Mesenchymal stem cell (in vitro differentiated cells and primary cell): ENCODE measurements at regions not wholly inside any gene's neighbourhood (a gene's known extent, or its start where the extent isn't known, plus 50 kb on each side); places are given as distances from the start of the nearest gene placed in this dataset.
"Not testable (repeated sequence)": the region's sequence is repeated elsewhere in the genome, so short reads cannot be mapped to it uniquely, and the experiment has no call there.

ENCODE experiments used
- DNase-seq: peaks from one replicate; pipeline ENCODE4 v3.0.0-alpha.2; 2013
- H2AFZ ChIP-seq: one replicate; pipeline ENCODE4 v1.6.1; 2013; ENCODE audit warnings: low read depth, mild to moderate bottlenecking, control low read depth, inconsistent platforms, low read length, moderate library complexity
- H2AK5ac ChIP-seq: 2 replicates; pipeline ENCODE4 v1.6.1; 2013; ENCODE audit warnings: low read length, moderate library complexity, mild to moderate bottlenecking, inconsistent platforms; ENCODE audit not compliant: severe bottlenecking
- H2BK120ac ChIP-seq: one replicate; pipeline ENCODE4 v1.6.1; 2013; ENCODE audit warnings: low read depth, mild to moderate bottlenecking, inconsistent platforms, low read length, moderate library complexity
- H2BK12ac ChIP-seq, 2 experiments: one replicate each; pipeline ENCODE4 v1.6.1; 2013; ENCODE audit warnings: inconsistent platforms in 2 of 2, low read length in 2 of 2, mild to moderate bottlenecking in 2 of 2, moderate library complexity in 2 of 2, control low read depth in 1 of 2
- H2BK15ac ChIP-seq: one replicate; pipeline ENCODE4 v1.6.1; 2013; ENCODE audit warnings: mild to moderate bottlenecking, low read depth, inconsistent platforms; ENCODE audit not compliant: poor library complexity, severe bottlenecking
- H2BK5ac ChIP-seq: 2 replicates; pipeline ENCODE4 v1.6.1; 2013; ENCODE audit warnings: low read depth, mild to moderate bottlenecking, low read length, control low read depth, inconsistent platforms; ENCODE audit not compliant: poor library complexity, severe bottlenecking
- H3K14ac ChIP-seq, 2 experiments: one replicate each; pipeline ENCODE4 v1.6.1; 2013; ENCODE audit warnings: inconsistent platforms in 2 of 2, low read length in 2 of 2, control low read depth in 1 of 2, mild to moderate bottlenecking in 1 of 2, moderate library complexity in 1 of 2
- H3K18ac ChIP-seq, 2 experiments: one replicate each; pipeline ENCODE4 v1.6.1; 2013; ENCODE audit warnings: inconsistent platforms in 2 of 2, low read length in 2 of 2, control low read depth in 1 of 2, low read depth in 1 of 2, mild to moderate bottlenecking in 1 of 2
- H3K23ac ChIP-seq, 2 experiments: one replicate each; pipeline ENCODE4 v1.6.1; 2013; ENCODE audit warnings: inconsistent platforms in 2 of 2, low read length in 2 of 2, mild to moderate bottlenecking in 2 of 2, moderate library complexity in 2 of 2, control low read depth in 1 of 2
- H3K27ac ChIP-seq: 2 replicates; pipeline ENCODE4 v1.5.1; 2013; ENCODE audit warnings: mild to moderate bottlenecking, moderate library complexity, low read length, control low read depth, inconsistent platforms; ENCODE audit not compliant: poor library complexity, severe bottlenecking
- H3K27me3 ChIP-seq, 2 experiments: 2 replicates each; pipeline versions ENCODE4 v1.6.1 to v1.7.0; 2013; ENCODE audit warnings: low read length in 2 of 2, mild to moderate bottlenecking in 2 of 2, moderate library complexity in 2 of 2, control low read depth in 1 of 2, inconsistent platforms in 1 of 2; ENCODE audit not compliant: control insufficient read depth in 1 of 2, insufficient read depth in 1 of 2
- H3K36me3 ChIP-seq, 2 experiments: 2 replicates each; pipeline versions ENCODE4 v1.6.1 to v1.7.0; 2013; ENCODE audit warnings: low read length in 2 of 2, control low read depth in 1 of 2, inconsistent platforms in 1 of 2, low read depth in 1 of 2, mild to moderate bottlenecking in 1 of 2; ENCODE audit not compliant: insufficient read depth in 2 of 2, control insufficient read depth in 1 of 2
- H3K4ac ChIP-seq, 2 experiments: one replicate each; pipeline ENCODE4 v1.6.1; 2013; ENCODE audit warnings: inconsistent platforms in 2 of 2, low read length in 2 of 2, mild to moderate bottlenecking in 2 of 2, moderate library complexity in 2 of 2, control low read depth in 1 of 2, low read depth in 1 of 2
- H3K4me1 ChIP-seq: 2 replicates; pipeline ENCODE4 v1.6.1; 2013; ENCODE audit warnings: low read depth, low read length, control low read depth; ENCODE audit not compliant: control insufficient read depth, insufficient read depth
- H3K4me2 ChIP-seq: 2 replicates; pipeline ENCODE4 v1.6.1; 2013; ENCODE audit warnings: low read length, mild to moderate bottlenecking, inconsistent platforms; ENCODE audit not compliant: poor library complexity, severe bottlenecking
- H3K4me3 ChIP-seq, 2 experiments: 2 replicates each; pipeline versions ENCODE4 v1.5.1 to v1.7.0; 2013; ENCODE audit warnings: low read length in 2 of 2, mild to moderate bottlenecking in 2 of 2, control low read depth in 1 of 2, low read depth in 1 of 2; ENCODE audit not compliant: insufficient read depth in 1 of 2
- H3K79me1 ChIP-seq: replicated peaks from 2 replicates; pipeline ENCODE4 v1.6.1; 2013; ENCODE audit warnings: mild to moderate bottlenecking, control low read depth, low read length, inconsistent platforms; ENCODE audit not compliant: poor library complexity, severe bottlenecking
- H3K9ac ChIP-seq: 2 replicates; pipeline ENCODE4 v1.7.0; 2013; ENCODE audit warnings: mild to moderate bottlenecking, low read length, moderate library complexity
- H3K9me3 ChIP-seq: 2 replicates; pipeline ENCODE4 v1.7.0; 2013; ENCODE audit warnings: mild to moderate bottlenecking, low read length; ENCODE audit not compliant: control insufficient read depth
- H4K8ac ChIP-seq: one replicate; pipeline ENCODE4 v1.6.1; 2013; ENCODE audit warnings: inconsistent platforms, mild to moderate bottlenecking, low read length, moderate library complexity
- H4K91ac ChIP-seq: one replicate; pipeline ENCODE4 v1.6.1; 2013; ENCODE audit warnings: mild to moderate bottlenecking, low read length, inconsistent platforms
- WGBS: methylation state at CpG from one replicate; pipeline ENCODE4 v1.1.7; 2013; ENCODE audit warnings: mixed read lengths; 5-methylcytosine and 5-hydroxymethylcytosine counted together

DNA sequence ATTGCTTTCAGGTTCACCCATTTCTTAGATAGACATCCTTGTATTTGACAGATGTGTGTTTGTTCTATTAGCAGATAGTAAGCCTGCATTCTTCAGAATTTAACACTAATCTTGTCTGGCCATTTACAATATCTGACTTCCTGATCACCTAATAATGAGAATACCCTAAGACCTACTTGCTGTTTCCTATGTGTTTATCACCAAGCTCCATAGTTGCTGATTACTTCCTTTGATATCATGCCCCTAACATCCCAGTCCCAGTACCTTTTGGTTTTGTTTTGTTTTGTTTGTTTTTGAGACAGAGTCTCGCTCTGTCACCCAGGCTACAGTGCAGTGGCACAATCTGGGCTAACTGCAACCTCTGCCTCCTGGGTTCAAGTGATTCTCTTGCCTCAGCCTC is 143.6 kb upstream of the DST start:
- H3K4ac ChIP-seq = no peak overlapping the region
- no peak overlapping the region for H3K14ac ChIP-seq
- H2BK12ac ChIP-seq = no peak overlapping the region
- H4K8ac ChIP-seq = no peak overlapping the region
- H3K79me1 ChIP-seq = peaks cover 1% of the 10 kb centered on the region
- H2AK5ac ChIP-seq = no peak overlapping the region
- H4K91ac ChIP-seq = no peak overlapping the region
- no peak overlapping the region for H2AFZ ChIP-seq
- no peaks in the 10 kb centered on the region for H3K27me3 ChIP-seq
- no peak overlapping the region for H3K27ac ChIP-seq
- no peak overlapping the region for H3K4me3 ChIP-seq
- no peak overlapping the region for H3K9ac ChIP-seq
- H3K36me3 ChIP-seq = peaks cover 7 to 11% of the 10 kb centered on the region in 2 experiments
- no peak overlapping the region for H3K18ac ChIP-seq
- no peak overlapping the region for H3K23ac ChIP-seq
- H3K4me2 ChIP-seq = no peak overlapping the region
- DNase-seq = no peak
- H2BK15ac ChIP-seq = no peak overlapping the region
- no peaks in the 10 kb centered on the region for H3K9me3 ChIP-seq
- WGBS = 100% methylated on average over 1 of the region's 1 CpG
- H3K4me1 ChIP-seq = peaks cover 1% of the 10 kb centered on the region
- H2BK5ac ChIP-seq = no peak overlapping the region
- H2BK120ac ChIP-seq = no peak overlapping the region

DNA sequence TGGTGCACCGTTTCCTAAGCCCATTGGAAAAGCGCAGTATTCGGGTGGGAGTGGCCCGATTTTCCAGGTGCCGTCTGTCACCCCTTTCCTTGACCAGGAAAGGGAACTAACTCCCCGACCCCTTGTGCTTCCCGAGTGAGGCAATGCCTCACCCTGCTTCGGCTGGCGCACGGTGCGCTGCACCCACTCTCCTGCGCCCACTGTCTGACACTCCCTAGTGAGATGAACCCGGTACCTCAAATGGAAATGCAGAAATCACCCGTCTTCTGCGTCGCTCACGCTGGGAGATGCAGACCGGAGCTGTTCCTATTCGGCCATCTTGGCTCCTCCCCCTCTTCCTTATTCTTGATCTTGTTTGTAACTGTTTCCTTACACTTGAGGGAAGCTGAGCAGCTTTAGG is 142.8 kb upstream of the DST start:
- not testable (repeated sequence) for H3K14ac ChIP-seq, H3K4me2 ChIP-seq, H3K4ac ChIP-seq, DNase-seq, H3K36me3 ChIP-seq, H3K4me3 ChIP-seq, H3K9ac ChIP-seq, H3K27ac ChIP-seq, H3K23ac ChIP-seq, H3K9me3 ChIP-seq, H3K79me1 ChIP-seq, H2BK120ac ChIP-seq, H4K91ac ChIP-seq, H2BK5ac ChIP-seq, H2AFZ ChIP-seq, H3K4me1 ChIP-seq, H4K8ac ChIP-seq, H2BK12ac ChIP-seq, H3K18ac ChIP-seq, H3K27me3 ChIP-seq, H2AK5ac ChIP-seq
- WGBS = 84% methylated on average over 19 of the region's 19 CpGs
- peak overlapping the region; percentile 48 for H2BK15ac ChIP-seq

GRCh38 chr6:56780109-56780508 is 137.4 kb upstream of the DST start:
- H2BK15ac ChIP-seq, H3K18ac ChIP-seq, H2AFZ ChIP-seq, H3K9me3 ChIP-seq, H4K8ac ChIP-seq, H3K23ac ChIP-seq, H3K27ac ChIP-seq, H3K4me2 ChIP-seq, H3K79me1 ChIP-seq, H3K9ac ChIP-seq, H3K4me1 ChIP-seq, H3K4ac ChIP-seq, DNase-seq, H2BK5ac ChIP-seq, H3K4me3 ChIP-seq, H3K27me3 ChIP-seq, H3K36me3 ChIP-seq, H4K91ac ChIP-seq, H2BK12ac ChIP-seq, H3K14ac ChIP-seq, H2BK120ac ChIP-seq, H2AK5ac ChIP-seq: not testable (repeated sequence)
- no CpG with 5 or more reads among the region's 2 CpGs for WGBS

GRCh38 chr6:56778503-56778902 is 135.8 kb upstream of the DST start:
- not testable (repeated sequence) for H3K4me1 ChIP-seq, H3K4me3 ChIP-seq, H2BK5ac ChIP-seq, H3K79me1 ChIP-seq, H2BK12ac ChIP-seq, H3K9ac ChIP-seq, H3K4ac ChIP-seq, H4K91ac ChIP-seq, H2AFZ ChIP-seq, H3K14ac ChIP-seq, H3K27ac ChIP-seq, H4K8ac ChIP-seq, H3K4me2 ChIP-seq, H3K18ac ChIP-seq, H3K36me3 ChIP-seq, H2BK15ac ChIP-seq, H3K27me3 ChIP-seq, DNase-seq, H2AK5ac ChIP-seq, H3K9me3 ChIP-seq, H2BK120ac ChIP-seq, H3K23ac ChIP-seq
- WGBS = no CpG with 5 or more reads among the region's 2 CpGs
